SK-N-MC (cell line): ENCODE measurements at regions not wholly inside any gene's neighbourhood (a gene's known extent, or its start where the extent isn't known, plus 50 kb on each side); places are given as distances from the start of the nearest gene placed in this dataset.

Experiments
- EZH2 ChIP-seq: fragments of 200-600 bp; sonication (generic); IDR thresholded peaks from one replicate; pipeline ENCODE4 v1.6.1; 2017; ENCODE audit warnings: antibody characterized with exemption
- POLR2AphosphoS5 ChIP-seq: IDR thresholded peaks from 2 replicates; pipeline ENCODE4 v1.6.1; 2012; ENCODE audit warnings: mild to moderate bottlenecking, low read depth, low read length, borderline replicate concordance

- TF ChIP-seq POLR2AphosphoS5 (no peak), EZH2 (no peak)
Measured at GRCh38 chr20:7672571-7672970, 267.7 kb downstream of the HAO1 start.
